ENCODE measurements at regions not wholly inside any gene's neighbourhood (a gene's known extent, or its start where the extent isn't known, plus 50 kb on each side); places are given as distances from the start of the nearest gene placed in this dataset.

- H3K27ac Mint-ChIP-seq: no peak overlapping the region
- H3K36me3 Mint-ChIP-seq (ENCODE audit: low read depth): no peaks in the 10 kb centered on the region
- no peaks in the 10 kb centered on the region; the same call in 1 of the 2 replicates for H3K9me2 ChIP-seq (ENCODE audit: insufficient read depth)
- no peak overlapping the region for H3K4me2 ChIP-seq
- H3K4me1 Mint-ChIP-seq: no peaks in the 10 kb centered on the region
- H3K36me3 ChIP-seq (ENCODE audit: insufficient read depth): no peaks in the 10 kb centered on the region
- DNase-seq (ENCODE audit: low spot score) (no peak), ATAC-seq (no peak)
- no peak overlapping the region for H2AFZ ChIP-seq
- TF ChIP-seq STAT1 (IDR thresholded peaks at IDR 0.05; ENCODE audit: unreplicated experiment) (no peak), ZNF114 (CRISPR knock-in tag; IDR thresholded peaks at IDR 0.05) (no peak), CREB1 (CRISPR knock-in tag; IDR thresholded peaks at IDR 0.05; ENCODE audit: low read depth) (no peak), ETS1 (IDR thresholded peaks at IDR 0.05) (no peak), JUNB (IDR thresholded peaks at IDR 0.05; ENCODE audit: unreplicated experiment) (no peak), REST (IDR thresholded peaks at IDR 0.05; ENCODE audit: unreplicated experiment) (no peak), ZNF331 (CRISPR knock-in tag; IDR thresholded peaks at IDR 0.05; ENCODE audit: low read depth) (no peak), EZH2 (IDR thresholded peaks at IDR 0.05; ENCODE audit: low read depth, unreplicated experiment) (no peak), NANOG (IDR thresholded peaks at IDR 0.05; ENCODE audit: borderline replicate concordance) (no peak), POLR2AphosphoS5 (IDR thresholded peaks at IDR 0.05; ENCODE audit: low read depth) (no peak), EZH2phosphoT487 (IDR thresholded peaks at IDR 0.05; ENCODE audit: unreplicated experiment) (no peak)
- TF ChIP-seq, protein P1, sequence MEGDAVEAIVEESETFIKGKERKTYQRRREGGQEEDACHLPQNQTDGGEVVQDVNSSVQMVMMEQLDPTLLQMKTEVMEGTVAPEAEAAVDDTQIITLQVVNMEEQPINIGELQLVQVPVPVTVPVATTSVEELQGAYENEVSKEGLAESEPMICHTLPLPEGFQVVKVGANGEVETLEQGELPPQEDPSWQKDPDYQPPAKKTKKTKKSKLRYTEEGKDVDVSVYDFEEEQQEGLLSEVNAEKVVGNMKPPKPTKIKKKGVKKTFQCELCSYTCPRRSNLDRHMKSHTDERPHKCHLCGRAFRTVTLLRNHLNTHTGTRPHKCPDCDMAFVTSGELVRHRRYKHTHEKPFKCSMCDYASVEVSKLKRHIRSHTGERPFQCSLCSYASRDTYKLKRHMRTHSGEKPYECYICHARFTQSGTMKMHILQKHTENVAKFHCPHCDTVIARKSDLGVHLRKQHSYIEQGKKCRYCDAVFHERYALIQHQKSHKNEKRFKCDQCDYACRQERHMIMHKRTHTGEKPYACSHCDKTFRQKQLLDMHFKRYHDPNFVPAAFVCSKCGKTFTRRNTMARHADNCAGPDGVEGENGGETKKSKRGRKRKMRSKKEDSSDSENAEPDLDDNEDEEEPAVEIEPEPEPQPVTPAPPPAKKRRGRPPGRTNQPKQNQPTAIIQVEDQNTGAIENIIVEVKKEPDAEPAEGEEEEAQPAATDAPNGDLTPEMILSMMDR (conservative IDR thresholded peaks at IDR 0.05; ENCODE audit: low read depth in 2 of 2): no peak
- TF ChIP-seq, protein P2, sequence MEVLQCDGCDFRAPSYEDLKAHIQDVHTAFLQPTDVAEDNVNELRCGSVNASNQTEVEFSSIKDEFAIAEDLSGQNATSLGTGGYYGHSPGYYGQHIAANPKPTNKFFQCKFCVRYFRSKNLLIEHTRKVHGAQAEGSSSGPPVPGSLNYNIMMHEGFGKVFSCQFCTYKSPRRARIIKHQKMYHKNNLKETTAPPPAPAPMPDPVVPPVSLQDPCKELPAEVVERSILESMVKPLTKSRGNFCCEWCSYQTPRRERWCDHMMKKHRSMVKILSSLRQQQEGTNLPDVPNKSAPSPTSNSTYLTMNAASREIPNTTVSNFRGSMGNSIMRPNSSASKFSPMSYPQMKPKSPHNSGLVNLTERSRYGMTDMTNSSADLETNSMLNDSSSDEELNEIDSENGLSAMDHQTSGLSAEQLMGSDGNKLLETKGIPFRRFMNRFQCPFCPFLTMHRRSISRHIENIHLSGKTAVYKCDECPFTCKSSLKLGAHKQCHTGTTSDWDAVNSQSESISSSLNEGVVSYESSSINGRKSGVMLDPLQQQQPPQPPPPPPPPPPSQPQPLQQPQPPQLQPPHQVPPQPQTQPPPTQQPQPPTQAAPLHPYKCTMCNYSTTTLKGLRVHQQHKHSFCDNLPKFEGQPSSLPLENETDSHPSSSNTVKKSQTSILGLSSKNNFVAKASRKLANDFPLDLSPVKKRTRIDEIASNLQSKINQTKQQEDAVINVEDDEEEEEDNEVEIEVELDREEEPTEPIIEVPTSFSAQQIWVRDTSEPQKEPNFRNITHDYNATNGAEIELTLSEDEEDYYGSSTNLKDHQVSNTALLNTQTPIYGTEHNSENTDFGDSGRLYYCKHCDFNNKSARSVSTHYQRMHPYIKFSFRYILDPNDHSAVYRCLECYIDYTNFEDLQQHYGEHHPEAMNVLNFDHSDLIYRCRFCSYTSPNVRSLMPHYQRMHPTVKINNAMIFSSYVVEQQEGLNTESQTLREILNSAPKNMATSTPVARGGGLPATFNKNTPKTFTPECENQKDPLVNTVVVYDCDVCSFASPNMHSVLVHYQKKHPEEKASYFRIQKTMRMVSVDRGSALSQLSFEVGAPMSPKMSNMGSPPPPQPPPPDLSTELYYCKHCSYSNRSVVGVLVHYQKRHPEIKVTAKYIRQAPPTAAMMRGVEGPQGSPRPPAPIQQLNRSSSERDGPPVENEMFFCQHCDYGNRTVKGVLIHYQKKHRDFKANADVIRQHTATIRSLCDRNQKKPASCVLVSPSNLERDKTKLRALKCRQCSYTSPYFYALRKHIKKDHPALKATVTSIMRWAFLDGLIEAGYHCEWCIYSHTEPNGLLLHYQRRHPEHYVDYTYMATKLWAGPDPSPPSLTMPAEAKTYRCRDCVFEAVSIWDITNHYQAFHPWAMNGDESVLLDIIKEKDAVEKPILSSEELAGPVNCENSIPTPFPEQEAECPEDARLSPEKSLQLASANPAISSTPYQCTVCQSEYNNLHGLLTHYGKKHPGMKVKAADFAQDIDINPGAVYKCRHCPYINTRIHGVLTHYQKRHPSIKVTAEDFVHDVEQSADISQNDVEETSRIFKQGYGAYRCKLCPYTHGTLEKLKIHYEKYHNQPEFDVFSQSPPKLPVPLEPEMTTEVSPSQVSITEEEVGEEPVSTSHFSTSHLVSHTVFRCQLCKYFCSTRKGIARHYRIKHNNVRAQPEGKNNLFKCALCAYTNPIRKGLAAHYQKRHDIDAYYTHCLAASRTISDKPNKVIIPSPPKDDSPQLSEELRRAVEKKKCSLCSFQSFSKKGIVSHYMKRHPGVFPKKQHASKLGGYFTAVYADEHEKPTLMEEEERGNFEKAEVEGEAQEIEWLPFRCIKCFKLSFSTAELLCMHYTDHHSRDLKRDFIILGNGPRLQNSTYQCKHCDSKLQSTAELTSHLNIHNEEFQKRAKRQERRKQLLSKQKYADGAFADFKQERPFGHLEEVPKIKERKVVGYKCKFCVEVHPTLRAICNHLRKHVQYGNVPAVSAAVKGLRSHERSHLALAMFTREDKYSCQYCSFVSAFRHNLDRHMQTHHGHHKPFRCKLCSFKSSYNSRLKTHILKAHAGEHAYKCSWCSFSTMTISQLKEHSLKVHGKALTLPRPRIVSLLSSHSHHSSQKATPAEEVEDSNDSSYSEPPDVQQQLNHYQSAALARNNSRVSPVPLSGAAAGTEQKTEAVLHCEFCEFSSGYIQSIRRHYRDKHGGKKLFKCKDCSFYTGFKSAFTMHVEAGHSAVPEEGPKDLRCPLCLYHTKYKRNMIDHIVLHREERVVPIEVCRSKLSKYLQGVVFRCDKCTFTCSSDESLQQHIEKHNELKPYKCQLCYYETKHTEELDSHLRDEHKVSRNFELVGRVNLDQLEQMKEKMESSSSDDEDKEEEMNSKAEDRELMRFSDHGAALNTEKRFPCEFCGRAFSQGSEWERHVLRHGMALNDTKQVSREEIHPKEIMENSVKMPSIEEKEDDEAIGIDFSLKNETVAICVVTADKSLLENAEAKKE (CRISPR knock-in tag; IDR thresholded peaks at IDR 0.05): no peak
- no peaks in the 10 kb centered on the region for H3K27me3 Mint-ChIP-seq (ENCODE audit: insufficient read depth, low read depth, poor library complexity)
- no peak overlapping the region for H3K4me3 ChIP-seq
- no peaks in the 10 kb centered on the region for H3K27me3 ChIP-seq (ENCODE audit: insufficient read depth)
- H3F3A ChIP-seq (replicated peaks; ENCODE audit: low read depth): no peaks in the 10 kb centered on the region
- H3K4me1 ChIP-seq (ENCODE audit: insufficient read depth): no peaks in the 10 kb centered on the region
- no peak overlapping the region for H3K4me3 Mint-ChIP-seq
- H3K27ac ChIP-seq (ENCODE audit: low read depth): no peak overlapping the region
- H4K20me1 ChIP-seq (replicated peaks; ENCODE audit: insufficient read depth): no peaks in the 10 kb centered on the region
- H3K9me3 Mint-ChIP-seq: no peaks in the 10 kb centered on the region
- H3K79me2 ChIP-seq (replicated peaks; ENCODE audit: insufficient read depth): no peaks in the 10 kb centered on the region
Observed at GRCh38 chr2:151091583-151091982, 170.1 kb downstream of the RBM43 start.

Data from GM23338 (cell line).